MM.1S (cell line): ENCODE measurements at regions not wholly inside any gene's neighbourhood (a gene's known extent, or its start where the extent isn't known, plus 50 kb on each side); places are given as distances from the start of the nearest gene placed in this dataset.

Source experiments
- EZH2phosphoT487 ChIP-seq: fragments of 300-600 bp; sonication (generic); IDR thresholded peaks from 2 replicates; pipeline ENCODE4 v1.6.1; 2018; ENCODE audit warnings: antibody characterized with exemption, low read length
- TF ChIP-seq, protein P1 (sequence below): fragments of 300-600 bp; sonication (generic); IDR thresholded peaks from 2 replicates; pipeline ENCODE4 v1.5.1; 2016; ENCODE audit warnings: antibody characterized with exemption, low read length, mixed read lengths

DNA sequence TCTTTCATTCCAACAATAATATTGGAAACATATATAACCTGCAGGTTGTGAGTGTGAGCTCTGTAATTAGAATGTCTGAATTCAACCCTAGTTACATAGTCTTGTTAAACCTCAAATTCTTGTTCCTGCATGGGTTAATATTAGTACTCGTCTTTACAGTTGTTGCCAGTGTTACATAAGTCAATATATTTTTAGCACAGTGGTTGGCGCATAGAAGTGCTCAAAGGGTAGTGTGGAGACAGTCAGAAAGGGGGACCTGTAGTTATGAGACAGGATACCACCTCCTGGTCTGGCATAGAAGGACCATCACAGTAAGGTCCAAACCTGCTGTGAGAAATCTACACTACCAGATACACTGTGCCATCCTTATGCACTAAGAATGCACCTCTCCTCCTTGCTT is 1045.9 kb upstream of the SLIT2 start:
- TF ChIP-seq, protein P1, sequence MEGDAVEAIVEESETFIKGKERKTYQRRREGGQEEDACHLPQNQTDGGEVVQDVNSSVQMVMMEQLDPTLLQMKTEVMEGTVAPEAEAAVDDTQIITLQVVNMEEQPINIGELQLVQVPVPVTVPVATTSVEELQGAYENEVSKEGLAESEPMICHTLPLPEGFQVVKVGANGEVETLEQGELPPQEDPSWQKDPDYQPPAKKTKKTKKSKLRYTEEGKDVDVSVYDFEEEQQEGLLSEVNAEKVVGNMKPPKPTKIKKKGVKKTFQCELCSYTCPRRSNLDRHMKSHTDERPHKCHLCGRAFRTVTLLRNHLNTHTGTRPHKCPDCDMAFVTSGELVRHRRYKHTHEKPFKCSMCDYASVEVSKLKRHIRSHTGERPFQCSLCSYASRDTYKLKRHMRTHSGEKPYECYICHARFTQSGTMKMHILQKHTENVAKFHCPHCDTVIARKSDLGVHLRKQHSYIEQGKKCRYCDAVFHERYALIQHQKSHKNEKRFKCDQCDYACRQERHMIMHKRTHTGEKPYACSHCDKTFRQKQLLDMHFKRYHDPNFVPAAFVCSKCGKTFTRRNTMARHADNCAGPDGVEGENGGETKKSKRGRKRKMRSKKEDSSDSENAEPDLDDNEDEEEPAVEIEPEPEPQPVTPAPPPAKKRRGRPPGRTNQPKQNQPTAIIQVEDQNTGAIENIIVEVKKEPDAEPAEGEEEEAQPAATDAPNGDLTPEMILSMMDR: no peak
- TF ChIP-seq EZH2phosphoT487: no peak
